ENCODE measurements at regions not wholly inside any gene's neighbourhood (a gene's known extent, or its start where the extent isn't known, plus 50 kb on each side); places are given as distances from the start of the nearest gene placed in this dataset.

DNA sequence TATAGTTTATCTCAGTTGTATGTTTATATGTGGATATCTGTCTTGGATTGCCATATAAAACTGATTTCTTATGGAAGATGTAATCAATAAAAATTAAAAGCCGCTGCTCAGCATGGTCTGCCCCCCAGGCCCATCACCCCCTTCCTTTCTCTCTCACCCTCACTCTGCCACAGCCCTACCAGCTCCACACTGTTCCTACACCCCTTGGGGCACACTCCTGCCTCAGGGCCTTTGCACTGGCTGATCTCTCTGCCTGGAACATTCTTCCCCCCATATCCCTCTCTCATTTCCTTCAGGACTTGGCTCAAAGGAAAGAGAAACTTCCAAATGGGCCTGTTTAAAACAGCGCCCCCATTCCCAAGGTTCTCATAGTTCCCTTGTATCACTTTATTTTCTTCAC, 63.1 kb downstream of the LRRC32 start:
- intact Hi-C loops (cut with DNase I; ENCODE audit: low total_unique reads) = no loop called here
- no peak for DNase-seq
- TF ChIP-seq POLR2A (IDR thresholded peaks at IDR 0.05) = no peak
- no peak for TF ChIP-seq CTCF (IDR thresholded peaks at IDR 0.05 in 4 of 5, conservative IDR thresholded peaks at IDR 0.05 in 1 of 5)

GRCh38 chr11:76605338-76606074, 65.0 kb downstream of the LRRC32 start:
- no peak overlapping the region for H3K27ac ChIP-seq
- no peak for DNase-seq
- H3K4me3 ChIP-seq = no peak overlapping the region
- H3K4me1 ChIP-seq = peaks cover 19 to 32% of the 10 kb centered on the region in 2 donors
- TF ChIP-seq POLR2A (IDR thresholded peaks at IDR 0.05) = no peak
- TF ChIP-seq CTCF (IDR thresholded peaks at IDR 0.05 in 4 of 5, conservative IDR thresholded peaks at IDR 0.05 in 1 of 5) = no peak
- in situ Hi-C loops (cut with MboI; ENCODE audit: low sequenced_read_pairs in 4 of 4) (no loop called here), intact Hi-C loops (cut with DNase I; ENCODE audit: low total_unique reads) (no loop called here)
- no peak for ATAC-seq
- H3K9me3 ChIP-seq = no peaks in the 10 kb centered on the region
- no peaks in the 10 kb centered on the region for H3K36me3 ChIP-seq
- no peaks in the 10 kb centered on the region for H3K27me3 ChIP-seq

More for the DNA sequence above, 63.1 kb downstream of the LRRC32 start:
- in situ Hi-C loops (cut with MboI; ENCODE audit: low sequenced_read_pairs in 4 of 4) = no loop called here
- Histone ChIP-seq H3K9me3 (no peaks in the 10 kb centered on the region), H3K27me3 (no peaks in the 10 kb centered on the region), H3K27ac (no peak overlapping the region), H3K4me1 (peaks cover 27 to 44% of the 10 kb centered on the region in 2 donors), H3K4me3 (no peak overlapping the region), H3K36me3 (no peaks in the 10 kb centered on the region)
- no peak for ATAC-seq

- TF ChIP-seq CTCF (IDR thresholded peaks at IDR 0.05 in 4 of 5, conservative IDR thresholded peaks at IDR 0.05 in 1 of 5) (no peak), POLR2A (IDR thresholded peaks at IDR 0.05) (no peak)
- H3K27me3 ChIP-seq = no peaks in the 10 kb centered on the region
- DNase-seq = peak in 1 of 2 donors; percentile 36
- H3K36me3 ChIP-seq = no peaks in the 10 kb centered on the region
- H3K4me1 ChIP-seq = peaks cover 19 to 25% of the 10 kb centered on the region in 2 donors
- H3K27ac ChIP-seq = peak overlapping the region in 3 of 4 donors; percentile 14 to 31 (median 27)
- H3K4me3 ChIP-seq = no peak overlapping the region
- peak; percentile 46 to 52 for ATAC-seq
- intact Hi-C loops (cut with DNase I; ENCODE audit: low total_unique reads) = loop anchor here (5.0 kb wide), 1 partner anchor 73 kb away; no protein-coding TSS in a partner anchor
- no peaks in the 10 kb centered on the region for H3K9me3 ChIP-seq
- in situ Hi-C loops (cut with MboI; ENCODE audit: low sequenced_read_pairs in 4 of 4) = no loop called here
Observed at GRCh38 chr11:76604626-76605241, 65.8 kb downstream of the LRRC32 start.

DNA sequence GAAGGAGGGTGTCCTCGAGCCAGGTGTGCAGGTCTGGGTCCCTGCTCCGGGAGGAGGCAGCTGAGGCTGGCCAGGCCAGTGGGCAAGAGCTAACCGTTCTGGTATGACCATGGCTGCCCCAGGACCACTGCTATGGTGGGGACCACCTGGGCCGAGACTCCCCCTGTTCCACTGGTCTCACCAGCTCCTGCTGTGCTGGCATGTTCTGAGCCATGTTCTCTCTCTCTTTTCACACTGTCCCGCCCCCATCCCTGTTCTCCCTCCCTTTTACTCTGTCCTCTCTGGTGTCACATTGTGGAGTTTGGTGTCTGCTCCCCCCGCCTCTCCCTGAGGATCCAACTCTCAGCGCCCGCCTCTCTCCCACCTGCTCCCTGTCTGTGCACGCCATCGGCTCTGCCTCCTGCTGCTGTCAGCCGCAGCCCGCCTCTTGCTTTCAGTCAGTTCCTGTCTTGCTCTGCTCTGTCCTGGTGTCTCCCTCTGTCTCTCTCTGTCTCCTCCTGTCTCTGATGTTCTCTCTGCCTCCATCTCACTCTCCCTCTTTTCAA, 66.4 kb downstream of the LRRC32 start:
- DNase-seq (no peak), ATAC-seq (no peak)
- Histone ChIP-seq H3K27me3 (no peaks in the 10 kb centered on the region), H3K4me1 (peaks cover 19 to 22% of the 10 kb centered on the region in 2 donors), H3K36me3 (no peaks in the 10 kb centered on the region), H3K9me3 (no peaks in the 10 kb centered on the region), H3K4me3 (no peak overlapping the region), H3K27ac (peak overlapping the region in 2 of 4 donors; percentile 31 to 37)
- intact Hi-C loops (cut with DNase I; ENCODE audit: low total_unique reads) (loop anchor here (5.0 kb wide), 1 partner anchor 73 kb away; no protein-coding TSS in a partner anchor), in situ Hi-C loops (cut with MboI; ENCODE audit: low sequenced_read_pairs in 4 of 4) (no loop called here)
- no peak for TF ChIP-seq CTCF (IDR thresholded peaks at IDR 0.05 in 4 of 5, conservative IDR thresholded peaks at IDR 0.05 in 1 of 5)
- TF ChIP-seq POLR2A (IDR thresholded peaks at IDR 0.05) = no peak
